Ovary (tissue), 7 donors: ENCODE measurements at regions not wholly inside any gene's neighbourhood (a gene's known extent, or its start where the extent isn't known, plus 50 kb on each side); places are given as distances from the start of the nearest gene placed in this dataset.

Source experiments
- DNase-seq, 5 donors: peaks; one replicate each; pipeline ENCODE4 v3.0.0-alpha.2; 2019 to 2020
- H3K27ac ChIP-seq, 2 donors: fragments of 200-600 bp; one replicate each; pipeline versions ENCODE4 v1.5.1 to v1.8.0; 2019 to 2022
- H3K27me3 ChIP-seq: fragments of 200-600 bp; one replicate; pipeline ENCODE4 v1.8.0; 2022
- H3K36me3 ChIP-seq: fragments of 200-600 bp; sonication (generic); one replicate; pipeline ENCODE4 v1.5.1; 2019
- H3K4me1 ChIP-seq: one replicate; pipeline ENCODE4 v1.8.1; 2013; ENCODE audit warnings: mild to moderate bottlenecking, moderate library complexity; ENCODE audit not compliant: insufficient read depth
- H3K4me3 ChIP-seq: fragments of 200-600 bp; sonication (generic); one replicate; pipeline ENCODE4 v1.5.1; 2017
- H3K9me3 ChIP-seq, 2 donors: fragments of 200-600 bp in 1 of 2; sonication (generic) in 1 of 2; one replicate each; pipeline versions ENCODE4 v1.5.1 to v1.8.1; 2013 to 2019; ENCODE audit warnings: mild to moderate bottlenecking in 1 of 2, moderate library complexity in 1 of 2
- EP300 ChIP-seq: sonication (generic); formaldehyde crosslinking; IDR thresholded peaks from one replicate; pipeline ENCODE4 v1.6.1; 2017; ENCODE audit warnings: antibody characterized with exemption
- POLR2A ChIP-seq: fragments of 450-650 bp; IDR thresholded peaks from one replicate; pipeline ENCODE4 v1.6.1; 2017; ENCODE audit warnings: antibody characterized with exemption, mild to moderate bottlenecking, moderate library complexity
- whole genome bisulfite sequencing, 3 donors: extraction: QIAGEN DNeasy Blood & Tissue Kit in 1 of 3; methylation state at CpG; one replicate each; pipeline versions ENCODE4 v1.1.5 to v1.1.7; 2013 to 2017; 5-methylcytosine and 5-hydroxymethylcytosine counted together
- intact Hi-C, 4 donors: fragments of 100-400 bp; cut with DNase I; formaldehyde crosslinking; loops; one replicate each; pipeline versions ENCODE4 v1.11.0 to v1.15.1; 2022 to 2023
- TF ChIP-seq, protein P1 (sequence below), 3 donors: fragments of 450-650 bp in 2 of 3; fragments of 200-600 bp in 1 of 3; IDR thresholded peaks; one replicate each; pipeline versions ENCODE4 v1.5.1 to v1.8.0; 2016 to 2022; ENCODE audit warnings: antibody characterized with exemption in 3 of 3, mild to moderate bottlenecking in 1 of 3
- donor health status: DM: no; HTN: no; CAD: no; lungs with moderate emphysema.
- donor health status: DM: no; HTN: no; CAD: no.
- donor health status: Bipolar disorder and iron deficiency.
- donor health status: DM: no; HTN: no; CAD: no.
- donor health status: DM: yes; HTN: yes; CAD: no.

DNA sequence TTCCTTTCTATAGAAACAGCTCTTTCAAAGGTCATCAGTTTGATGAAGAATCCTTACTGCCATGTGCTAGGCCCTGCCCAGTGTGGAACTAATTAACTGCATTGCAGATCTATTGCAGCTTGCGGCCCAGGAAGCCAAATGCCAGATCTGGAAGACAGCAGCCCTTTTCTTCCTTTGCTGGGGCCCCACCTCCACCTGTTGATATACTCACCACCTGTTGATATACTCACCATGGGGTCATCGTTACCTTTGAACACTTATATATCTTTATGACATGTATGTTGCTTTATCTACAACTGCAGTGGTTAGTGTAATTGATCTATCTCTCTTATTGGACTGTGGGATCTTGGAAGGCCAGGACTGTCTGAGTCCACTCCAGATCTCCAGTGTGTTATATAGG is 292.5 kb downstream of the ATP23 start:
- Histone ChIP-seq H3K27ac (no peak overlapping the region), H3K4me1 (no peaks in the 10 kb centered on the region), H3K36me3 (no peaks in the 10 kb centered on the region), H3K9me3 (no peaks in the 10 kb centered on the region), H3K4me3 (no peak overlapping the region), H3K27me3 (no peaks in the 10 kb centered on the region)
- no peak for DNase-seq
- TF ChIP-seq, protein P1, sequence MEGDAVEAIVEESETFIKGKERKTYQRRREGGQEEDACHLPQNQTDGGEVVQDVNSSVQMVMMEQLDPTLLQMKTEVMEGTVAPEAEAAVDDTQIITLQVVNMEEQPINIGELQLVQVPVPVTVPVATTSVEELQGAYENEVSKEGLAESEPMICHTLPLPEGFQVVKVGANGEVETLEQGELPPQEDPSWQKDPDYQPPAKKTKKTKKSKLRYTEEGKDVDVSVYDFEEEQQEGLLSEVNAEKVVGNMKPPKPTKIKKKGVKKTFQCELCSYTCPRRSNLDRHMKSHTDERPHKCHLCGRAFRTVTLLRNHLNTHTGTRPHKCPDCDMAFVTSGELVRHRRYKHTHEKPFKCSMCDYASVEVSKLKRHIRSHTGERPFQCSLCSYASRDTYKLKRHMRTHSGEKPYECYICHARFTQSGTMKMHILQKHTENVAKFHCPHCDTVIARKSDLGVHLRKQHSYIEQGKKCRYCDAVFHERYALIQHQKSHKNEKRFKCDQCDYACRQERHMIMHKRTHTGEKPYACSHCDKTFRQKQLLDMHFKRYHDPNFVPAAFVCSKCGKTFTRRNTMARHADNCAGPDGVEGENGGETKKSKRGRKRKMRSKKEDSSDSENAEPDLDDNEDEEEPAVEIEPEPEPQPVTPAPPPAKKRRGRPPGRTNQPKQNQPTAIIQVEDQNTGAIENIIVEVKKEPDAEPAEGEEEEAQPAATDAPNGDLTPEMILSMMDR (IDR thresholded peaks at IDR 0.05), result no peak
- TF ChIP-seq POLR2A, result no peak
- TF ChIP-seq EP300, result no peak
- 86 to 93% (median 90%) methylated on average over 2 of the region's 2 CpGs for WGBS, 3 donors
- intact Hi-C loops, result no loop called here

DNA sequence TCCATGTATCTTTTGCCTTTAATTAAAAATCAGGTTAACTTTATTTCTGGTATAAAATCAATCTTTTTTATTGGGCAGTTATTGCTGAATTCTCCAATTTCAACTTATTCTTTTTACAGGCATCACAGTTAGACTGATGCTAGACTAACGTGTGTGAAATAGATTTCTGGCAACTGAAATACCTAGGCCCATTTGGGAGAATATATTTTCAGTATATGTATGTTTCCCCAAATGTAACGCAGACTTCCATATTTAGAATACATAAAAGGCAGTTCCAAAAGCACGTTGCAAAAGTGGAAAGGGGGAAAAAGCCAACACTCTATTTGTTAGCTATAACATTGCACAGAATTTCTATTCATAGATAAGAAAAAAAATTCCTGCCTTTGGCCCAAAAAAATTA is 297.0 kb downstream of the ATP23 start:
- no peaks in the 10 kb centered on the region for H3K36me3 ChIP-seq
- H3K27me3 ChIP-seq, result no peaks in the 10 kb centered on the region
- intact Hi-C loops, result no loop called here
- H3K9me3 ChIP-seq, result no peaks in the 10 kb centered on the region
- no peaks in the 10 kb centered on the region for H3K4me1 ChIP-seq
- TF ChIP-seq EP300 (no peak), POLR2A (no peak)
- TF ChIP-seq, protein P1 (IDR thresholded peaks at IDR 0.05), result no peak
- no peak for DNase-seq
- H3K27ac ChIP-seq, result no peak overlapping the region
- WGBS, 3 donors, result 36 to 60% (median 56%) methylated on average over 3 of the region's 3 CpGs
- H3K4me3 ChIP-seq, result no peak overlapping the region

DNA sequence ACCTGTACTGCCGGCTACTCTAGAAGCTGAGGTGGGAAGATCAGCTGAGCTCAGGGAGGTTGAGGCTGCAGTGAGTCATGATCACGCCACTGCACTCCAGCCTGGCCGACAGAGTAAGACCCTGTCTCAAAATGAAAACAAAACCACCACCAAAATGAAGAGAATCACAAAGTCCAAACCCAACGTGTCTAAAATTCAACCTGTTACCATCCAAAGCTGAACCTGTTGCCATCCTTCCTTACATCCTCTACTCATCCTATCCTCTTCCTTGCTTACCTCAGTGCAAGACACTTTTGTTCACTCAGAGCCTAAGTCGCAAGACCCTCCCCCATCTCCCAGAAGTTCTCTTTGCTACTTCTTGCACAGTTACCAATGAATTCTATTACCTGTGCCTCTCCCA is 299.7 kb downstream of the ATP23 start:
- TF ChIP-seq, protein P1 (IDR thresholded peaks at IDR 0.05), result no peak
- TF ChIP-seq POLR2A (no peak), EP300 (no peak)
- no peak for DNase-seq
- WGBS, 3 donors, result 88 to 95% (median 93%) methylated on average over 5 of the region's 5 CpGs

DNA sequence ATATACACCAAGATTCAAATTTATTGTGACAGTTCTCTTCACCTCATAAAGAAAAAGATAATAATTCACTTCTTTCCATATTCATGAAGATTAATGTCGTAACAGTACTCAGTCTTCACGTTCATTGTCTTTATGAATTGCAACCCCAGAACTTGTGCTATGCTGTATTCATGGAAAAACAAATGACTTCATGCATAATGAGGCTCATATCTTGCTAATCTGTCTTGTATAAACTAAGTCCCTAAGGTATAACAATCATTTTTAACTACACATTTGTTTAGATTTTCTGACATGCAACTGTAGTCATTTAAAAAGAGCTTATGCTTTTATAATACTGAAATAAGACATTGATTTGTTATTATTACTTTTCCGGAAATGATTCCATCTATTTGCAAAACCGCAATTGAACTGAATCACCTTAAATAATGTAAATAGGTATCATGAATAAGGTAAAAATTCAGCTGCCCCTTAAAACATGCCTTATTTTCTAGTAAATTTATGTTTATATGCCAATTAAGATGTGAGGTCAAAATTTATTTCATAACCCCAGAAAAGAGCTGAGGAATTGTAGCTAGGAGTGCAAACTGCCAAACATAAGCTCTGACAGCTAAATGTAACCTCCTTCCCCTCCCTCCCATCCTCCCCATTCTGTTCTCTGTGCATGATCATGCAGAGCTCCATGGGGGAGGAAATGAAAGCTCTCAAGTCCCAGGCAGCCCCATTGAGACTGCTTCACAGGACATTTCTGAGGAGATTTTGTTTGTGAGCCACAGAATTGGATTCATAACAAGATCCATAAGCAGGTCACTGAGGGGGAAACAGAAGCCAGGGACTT is 301.6 kb downstream of the ATP23 start:
- WGBS, 3 donors, result 74 to 83% (median 82%) methylated on average over 4 of the region's 4 CpGs
- intact Hi-C loops, result no loop called here
- H3K4me1 ChIP-seq, result no peaks in the 10 kb centered on the region

More for the DNA sequence above, 299.7 kb downstream of the ATP23 start:
- intact Hi-C loops, result no loop called here
- Histone ChIP-seq H3K4me3 (no peak overlapping the region), H3K4me1 (no peaks in the 10 kb centered on the region), H3K36me3 (no peaks in the 10 kb centered on the region), H3K9me3 (no peaks in the 10 kb centered on the region), H3K27ac (no peak overlapping the region), H3K27me3 (no peaks in the 10 kb centered on the region)

More for the DNA sequence above, 301.6 kb downstream of the ATP23 start:
- Histone ChIP-seq H3K9me3 (no peaks in the 10 kb centered on the region), H3K27ac (no peak overlapping the region), H3K27me3 (no peaks in the 10 kb centered on the region), H3K4me3 (no peak overlapping the region), H3K36me3 (no peaks in the 10 kb centered on the region)
- no peak for DNase-seq
- no peak for TF ChIP-seq EP300
- TF ChIP-seq, protein P1 (IDR thresholded peaks at IDR 0.05), result no peak
- TF ChIP-seq POLR2A, result no peak
